HFF-Myc (cell line): ENCODE measurements at regions not wholly inside any gene's neighbourhood (a gene's known extent, or its start where the extent isn't known, plus 50 kb on each side); places are given as distances from the start of the nearest gene placed in this dataset.

Experiments used
- DNase-seq: peaks from one replicate; pipeline ENCODE4 v3.0.0-alpha.2; 2011; ENCODE audit warnings: low read depth; ENCODE audit errors: extremely low read depth
- H3K4me3 ChIP-seq: replicated peaks from 2 replicates; pipeline ENCODE4 v1.5.1; 2011; ENCODE audit warnings: low read depth, mild to moderate bottlenecking, control low read depth, low read length
- TF ChIP-seq, protein P1 (sequence below): IDR thresholded peaks from 2 replicates; pipeline ENCODE4 v1.5.1; 2012; ENCODE audit warnings: mild to moderate bottlenecking, low read depth, low read length, control low read depth; ENCODE audit errors: missing control alignments

DNA sequence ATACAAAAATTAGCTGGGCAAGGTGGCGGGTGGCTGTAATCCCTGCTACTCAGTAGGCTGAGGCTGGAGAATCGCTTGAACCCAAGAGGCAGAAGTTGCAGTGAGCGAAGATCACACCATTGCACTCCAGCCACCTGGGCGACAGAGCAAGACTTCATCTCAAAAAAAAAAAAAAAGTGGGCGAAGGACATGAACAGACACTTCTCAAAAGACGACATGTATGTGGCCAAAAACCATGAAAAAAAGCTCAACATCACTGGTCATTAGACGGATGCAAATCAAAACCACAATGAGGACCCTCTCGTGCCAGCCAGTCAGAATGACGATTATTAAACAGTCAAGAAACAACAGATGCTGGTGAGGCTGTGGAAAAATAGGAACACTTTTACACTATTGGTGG lies 344.9 kb upstream of the JARID2 start:
- TF ChIP-seq, protein P1, sequence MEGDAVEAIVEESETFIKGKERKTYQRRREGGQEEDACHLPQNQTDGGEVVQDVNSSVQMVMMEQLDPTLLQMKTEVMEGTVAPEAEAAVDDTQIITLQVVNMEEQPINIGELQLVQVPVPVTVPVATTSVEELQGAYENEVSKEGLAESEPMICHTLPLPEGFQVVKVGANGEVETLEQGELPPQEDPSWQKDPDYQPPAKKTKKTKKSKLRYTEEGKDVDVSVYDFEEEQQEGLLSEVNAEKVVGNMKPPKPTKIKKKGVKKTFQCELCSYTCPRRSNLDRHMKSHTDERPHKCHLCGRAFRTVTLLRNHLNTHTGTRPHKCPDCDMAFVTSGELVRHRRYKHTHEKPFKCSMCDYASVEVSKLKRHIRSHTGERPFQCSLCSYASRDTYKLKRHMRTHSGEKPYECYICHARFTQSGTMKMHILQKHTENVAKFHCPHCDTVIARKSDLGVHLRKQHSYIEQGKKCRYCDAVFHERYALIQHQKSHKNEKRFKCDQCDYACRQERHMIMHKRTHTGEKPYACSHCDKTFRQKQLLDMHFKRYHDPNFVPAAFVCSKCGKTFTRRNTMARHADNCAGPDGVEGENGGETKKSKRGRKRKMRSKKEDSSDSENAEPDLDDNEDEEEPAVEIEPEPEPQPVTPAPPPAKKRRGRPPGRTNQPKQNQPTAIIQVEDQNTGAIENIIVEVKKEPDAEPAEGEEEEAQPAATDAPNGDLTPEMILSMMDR: no peak
- DNase-seq: no peak
- no peak overlapping the region for H3K4me3 ChIP-seq

DNA sequence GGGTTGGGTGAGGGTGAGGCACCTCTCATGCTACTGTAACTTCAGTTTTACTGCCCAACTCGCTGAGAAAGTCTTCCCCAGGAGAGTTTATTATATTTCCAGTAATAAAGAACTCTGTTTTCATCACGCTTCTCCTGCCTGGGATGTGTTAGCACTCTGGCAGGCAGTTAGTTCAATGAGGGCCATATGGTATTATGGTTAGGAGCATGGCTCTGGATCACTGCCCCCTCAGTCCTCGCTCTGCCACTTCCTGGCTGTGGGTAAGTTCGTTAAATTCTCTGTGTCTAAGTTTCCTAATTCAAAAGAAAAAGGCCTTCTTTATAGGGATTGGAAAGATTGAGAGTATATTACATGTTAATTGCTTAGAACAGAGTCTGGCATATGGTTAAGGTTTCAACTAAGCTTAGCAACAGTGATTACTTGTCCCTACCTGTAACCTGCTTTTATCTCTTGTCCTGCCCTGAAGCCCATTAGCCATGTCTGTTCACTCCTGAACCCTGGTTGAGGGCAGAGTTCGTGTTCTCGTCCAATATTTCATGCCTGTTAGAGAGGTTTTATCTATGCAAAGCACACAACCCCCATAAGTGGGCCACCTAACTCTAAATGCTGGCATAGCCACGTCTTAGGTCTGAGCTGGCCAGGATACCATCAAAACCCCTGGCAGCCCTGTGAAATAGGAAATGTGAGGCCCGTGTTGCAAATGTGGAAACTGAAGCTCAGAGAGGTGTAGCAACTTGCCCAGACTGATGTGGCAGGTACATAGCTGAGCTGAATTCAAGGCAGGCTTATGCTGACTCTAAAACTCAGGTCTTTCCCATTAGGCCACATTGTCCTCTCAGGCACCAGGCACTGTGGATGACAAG lies 342.5 kb upstream of the JARID2 start:
- no peak for DNase-seq
- TF ChIP-seq, protein P1: no peak
- H3K4me3 ChIP-seq: no peak overlapping the region

DNA sequence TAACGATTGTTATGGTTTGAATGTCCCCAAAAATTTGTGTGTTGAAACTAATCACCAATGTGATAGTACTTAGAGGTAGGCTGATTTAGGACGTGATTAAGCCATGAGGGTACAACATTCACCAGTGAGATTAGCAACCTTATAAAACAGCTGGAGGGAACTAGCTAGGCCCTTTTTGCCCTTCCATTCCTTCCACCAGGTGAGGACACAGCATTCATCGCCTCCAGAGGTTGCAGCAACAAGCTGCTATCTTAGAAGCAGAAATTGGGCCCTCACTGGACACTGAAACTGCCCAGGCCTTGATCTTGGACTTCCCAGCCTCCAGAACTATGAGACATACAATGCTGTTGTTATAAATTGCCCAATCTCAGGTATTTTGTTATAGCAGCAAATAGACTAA lies 340.7 kb upstream of the JARID2 start:
- TF ChIP-seq, protein P1: no peak
- H3K4me3 ChIP-seq: no peak overlapping the region
- no peak for DNase-seq

DNA sequence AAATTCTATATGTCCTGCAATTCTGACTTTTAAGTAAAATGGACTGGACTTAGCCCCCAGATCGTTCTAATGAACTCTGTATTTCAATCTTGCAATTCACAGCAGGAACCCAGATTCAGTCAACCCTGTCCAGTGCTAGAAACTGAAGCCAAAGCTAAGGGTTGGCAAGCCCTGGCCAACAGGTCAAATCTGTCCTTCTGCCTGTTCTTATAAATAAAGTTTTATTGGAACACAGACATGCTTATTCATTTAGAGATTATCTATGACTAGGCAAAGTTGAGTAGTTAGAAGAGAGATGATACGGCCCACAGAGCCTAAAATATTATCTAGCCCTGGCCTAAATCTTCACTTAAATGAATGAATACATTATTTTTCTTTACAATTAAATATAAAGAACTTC lies 339.2 kb upstream of the JARID2 start:
- DNase-seq: no peak
- TF ChIP-seq, protein P1: no peak
- H3K4me3 ChIP-seq: no peak overlapping the region

DNA sequence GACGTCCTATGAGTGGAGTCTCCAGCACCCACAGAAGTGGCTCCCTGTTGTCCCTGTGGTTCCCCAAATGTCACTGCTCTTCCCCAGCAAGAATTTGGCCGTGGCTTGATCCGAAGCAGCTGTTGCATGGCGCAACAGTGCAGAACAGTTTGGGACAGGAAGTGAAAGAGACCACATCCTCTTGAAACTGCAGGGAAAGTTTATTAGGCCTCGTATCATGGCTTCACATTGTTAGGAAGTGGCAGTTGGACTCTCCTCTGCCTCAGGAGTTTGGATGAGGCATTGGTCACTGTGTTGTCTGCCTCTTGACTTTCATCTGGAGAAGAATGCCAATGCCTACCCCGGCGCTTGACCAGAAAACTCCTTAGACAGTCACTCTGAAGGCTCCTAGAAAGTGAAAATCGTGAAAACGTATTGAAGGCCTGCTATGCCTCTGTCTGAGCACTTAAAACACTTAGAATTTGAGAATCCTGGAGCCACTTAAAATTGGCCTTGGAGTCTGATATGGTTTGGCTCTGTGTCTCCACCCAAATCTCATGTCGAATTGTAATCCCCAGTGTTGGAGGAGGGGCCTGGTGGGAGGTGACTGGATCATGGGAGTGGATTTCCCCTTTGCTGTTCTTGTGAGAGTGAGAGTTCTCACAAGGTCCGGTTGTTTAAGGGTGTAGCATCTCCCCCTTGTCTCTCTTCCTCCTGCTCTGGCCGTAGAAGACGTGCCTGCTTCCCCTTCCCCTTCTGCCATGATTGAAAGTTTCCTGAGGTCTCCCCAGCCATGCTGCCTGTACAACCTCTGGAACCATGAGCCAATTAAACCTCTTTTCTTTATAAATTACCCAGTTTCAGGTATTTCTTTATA lies 334.9 kb upstream of the JARID2 start:
- no peak for DNase-seq
- no peak overlapping the region for H3K4me3 ChIP-seq
- TF ChIP-seq, protein P1: no peak

DNA sequence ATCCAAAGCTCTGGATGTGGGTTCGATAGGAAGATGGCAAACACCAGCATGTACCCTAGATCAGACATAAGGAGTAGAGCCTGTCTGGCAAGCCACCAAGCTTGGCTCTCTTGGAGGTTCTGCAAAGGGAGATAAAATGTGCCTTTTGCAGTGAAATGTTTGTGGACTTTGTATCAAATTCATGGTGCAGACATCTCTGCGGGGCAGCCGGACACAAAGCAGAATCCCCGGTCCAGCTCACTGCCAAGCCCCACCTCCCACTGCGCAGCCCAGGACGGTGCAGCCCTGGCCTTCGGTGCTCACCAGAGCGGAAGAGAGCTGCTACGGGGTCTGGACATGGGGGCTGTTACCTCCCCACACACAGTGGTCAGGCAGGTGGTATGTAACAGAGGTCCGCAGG lies 333.6 kb upstream of the JARID2 start:
- H3K4me3 ChIP-seq: no peak overlapping the region
- TF ChIP-seq, protein P1: no peak
- DNase-seq: no peak
